Mucosa of descending colon (tissue), 3 donors: ENCODE measurements at regions not wholly inside any gene's neighbourhood (a gene's known extent, or its start where the extent isn't known, plus 50 kb on each side); places are given as distances from the start of the nearest gene placed in this dataset.

Source experiments
- ATAC-seq: fragments of 200-7000 bp; cut with Tn5 transposase; one replicate; pipeline ENCODE4 v1.9.1; 2020; ENCODE audit warnings: mild to moderate bottlenecking, moderate library complexity
- DNase-seq, 3 donors: peaks; one replicate each; pipeline ENCODE4 v3.0.0-alpha.2; 2020
- H3K36me3 ChIP-seq: fragments of 200-600 bp; one replicate; pipeline ENCODE4 v1.8.0; 2021; ENCODE audit warnings: low read depth, mild to moderate bottlenecking
- H3K4me1 ChIP-seq: fragments of 200-600 bp; one replicate; pipeline ENCODE4 v1.8.0; 2021; ENCODE audit warnings: low read depth, mild to moderate bottlenecking
- H3K4me3 ChIP-seq: fragments of 200-600 bp; one replicate; pipeline ENCODE4 v1.8.0; 2021; ENCODE audit warnings: mild to moderate bottlenecking
- H3K9me3 ChIP-seq: fragments of 200-600 bp; one replicate; pipeline ENCODE4 v1.8.0; 2021; ENCODE audit warnings: mild to moderate bottlenecking
- intact Hi-C, 2 donors: fragments of 100-400 bp; cut with DNase I in 1 of 2; cut with micrococcal nuclease in 1 of 2; formaldehyde crosslinking; loops; one replicate each; pipeline versions ENCODE4 v1.11.0 to v1.11.1; 2022; cut with DNase I, micrococcal nuclease
- TF ChIP-seq, protein P1 (sequence below): fragments of 200-600 bp; IDR thresholded peaks from one replicate; pipeline ENCODE4 v1.8.0; 2022; ENCODE audit warnings: antibody characterized with exemption, mild to moderate bottlenecking
- donor health status: DM: no; HTN: no; CAD: no; lungs with moderate emphysema.
- donor health status: DM: no; HTN: no; CAD: no.
- donor health status: DM: no; HTN: yes; CAD: no.

DNA sequence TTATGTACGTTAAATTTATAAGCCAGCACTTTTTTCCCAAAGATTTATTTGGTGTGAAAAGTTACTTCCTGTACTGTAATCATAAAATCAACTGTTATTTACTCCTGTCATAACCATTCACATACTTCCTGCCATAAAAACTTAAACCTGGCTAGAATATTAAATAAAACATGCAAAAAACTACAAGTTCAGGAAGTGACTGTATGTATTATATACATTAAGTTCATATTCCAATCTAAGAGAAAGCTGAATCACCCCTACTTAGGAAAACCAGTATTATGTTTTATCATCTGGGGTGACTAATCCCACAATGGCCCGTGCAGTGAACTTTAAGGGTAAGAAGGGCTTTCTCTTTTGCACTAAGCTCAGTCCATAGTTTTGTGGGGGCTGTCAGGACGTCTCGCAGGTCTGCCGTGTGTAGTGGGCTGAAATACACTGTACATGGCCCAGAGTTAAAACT lies 183.7 kb upstream of the KLF14 start:
- TF ChIP-seq, protein P1, sequence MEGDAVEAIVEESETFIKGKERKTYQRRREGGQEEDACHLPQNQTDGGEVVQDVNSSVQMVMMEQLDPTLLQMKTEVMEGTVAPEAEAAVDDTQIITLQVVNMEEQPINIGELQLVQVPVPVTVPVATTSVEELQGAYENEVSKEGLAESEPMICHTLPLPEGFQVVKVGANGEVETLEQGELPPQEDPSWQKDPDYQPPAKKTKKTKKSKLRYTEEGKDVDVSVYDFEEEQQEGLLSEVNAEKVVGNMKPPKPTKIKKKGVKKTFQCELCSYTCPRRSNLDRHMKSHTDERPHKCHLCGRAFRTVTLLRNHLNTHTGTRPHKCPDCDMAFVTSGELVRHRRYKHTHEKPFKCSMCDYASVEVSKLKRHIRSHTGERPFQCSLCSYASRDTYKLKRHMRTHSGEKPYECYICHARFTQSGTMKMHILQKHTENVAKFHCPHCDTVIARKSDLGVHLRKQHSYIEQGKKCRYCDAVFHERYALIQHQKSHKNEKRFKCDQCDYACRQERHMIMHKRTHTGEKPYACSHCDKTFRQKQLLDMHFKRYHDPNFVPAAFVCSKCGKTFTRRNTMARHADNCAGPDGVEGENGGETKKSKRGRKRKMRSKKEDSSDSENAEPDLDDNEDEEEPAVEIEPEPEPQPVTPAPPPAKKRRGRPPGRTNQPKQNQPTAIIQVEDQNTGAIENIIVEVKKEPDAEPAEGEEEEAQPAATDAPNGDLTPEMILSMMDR, result no peak
- intact Hi-C loops, result no loop called here
- Histone ChIP-seq H3K4me1 (peaks cover 72% of the 10 kb centered on the region), H3K36me3 (no peaks in the 10 kb centered on the region), H3K9me3 (no peaks in the 10 kb centered on the region), H3K4me3 (no peak overlapping the region)
- ATAC-seq (peak; percentile 54), DNase-seq (peak in 1 of 3 donors; percentile 27)

- ATAC-seq, result peak; percentile 40
- Histone ChIP-seq H3K4me1 (peaks cover 77% of the 10 kb centered on the region), H3K9me3 (no peaks in the 10 kb centered on the region), H3K4me3 (no peak overlapping the region), H3K36me3 (no peaks in the 10 kb centered on the region)
- peak in 1 of 3 donors; percentile 69 for DNase-seq
- TF ChIP-seq, protein P1, result no peak
- intact Hi-C loops, result no loop called here
Measured at GRCh38 chr7:130918129-130919052, 184.4 kb upstream of the KLF14 start.

GRCh38 chr7:130919316-130920103 lies 185.5 kb upstream of the KLF14 start:
- H3K36me3 ChIP-seq, result no peaks in the 10 kb centered on the region
- intact Hi-C loops, result no loop called here
- no peak overlapping the region for H3K4me3 ChIP-seq
- no peaks in the 10 kb centered on the region for H3K9me3 ChIP-seq
- H3K4me1 ChIP-seq, result peaks cover 68% of the 10 kb centered on the region
- TF ChIP-seq, protein P1, result no peak
- DNase-seq, result no peak
- ATAC-seq, result no peak

- ATAC-seq (no peak), DNase-seq (no peak)
- Histone ChIP-seq H3K4me3 (no peak overlapping the region), H3K36me3 (no peaks in the 10 kb centered on the region), H3K4me1 (peaks cover 67% of the 10 kb centered on the region), H3K9me3 (no peaks in the 10 kb centered on the region)
- TF ChIP-seq, protein P1, result no peak
- intact Hi-C loops, result no loop called here
Measured at GRCh38 chr7:130920122-130920521, 186.1 kb upstream of the KLF14 start.

GRCh38 chr7:130921391-130922180 lies 187.6 kb upstream of the KLF14 start:
- TF ChIP-seq, protein P1, result no peak
- intact Hi-C loops, result no loop called here
- H3K9me3 ChIP-seq, result no peaks in the 10 kb centered on the region
- H3K4me3 ChIP-seq, result no peak overlapping the region
- H3K36me3 ChIP-seq, result no peaks in the 10 kb centered on the region
- H3K4me1 ChIP-seq, result peaks cover 65% of the 10 kb centered on the region
- DNase-seq (peak in 2 of 3 donors; percentile 73 to 75), ATAC-seq (peak; percentile 51)
